ENCODE measurements at regions not wholly inside any gene's neighbourhood (a gene's known extent, or its start where the extent isn't known, plus 50 kb on each side); places are given as distances from the start of the nearest gene placed in this dataset.
A peak's percentile ranks its signal among the peaks of the same experiment; 100 is the strongest.

GRCh38 chr18:45448871-45449270 is 166.4 kb upstream of the SLC14A2 start:
- H3K36me3 ChIP-seq, result no peaks in the 10 kb centered on the region
- H3K4me1 ChIP-seq, result no peaks in the 10 kb centered on the region
- no peaks in the 10 kb centered on the region for H3K9me3 ChIP-seq
- no peak for DNase-seq
- no peak overlapping the region for H3K27ac ChIP-seq
- H3K4me3 ChIP-seq (replicated peaks in 1 of 3), result no peak overlapping the region
- no peaks in the 10 kb centered on the region for H3K27me3 ChIP-seq
- 96 to 98% methylated on average over 2 of the region's 2 CpGs for WGBS, 2 donors
- TF ChIP-seq POLR2A (IDR thresholded peaks at IDR 0.05), result no peak
- TF ChIP-seq, protein P1, sequence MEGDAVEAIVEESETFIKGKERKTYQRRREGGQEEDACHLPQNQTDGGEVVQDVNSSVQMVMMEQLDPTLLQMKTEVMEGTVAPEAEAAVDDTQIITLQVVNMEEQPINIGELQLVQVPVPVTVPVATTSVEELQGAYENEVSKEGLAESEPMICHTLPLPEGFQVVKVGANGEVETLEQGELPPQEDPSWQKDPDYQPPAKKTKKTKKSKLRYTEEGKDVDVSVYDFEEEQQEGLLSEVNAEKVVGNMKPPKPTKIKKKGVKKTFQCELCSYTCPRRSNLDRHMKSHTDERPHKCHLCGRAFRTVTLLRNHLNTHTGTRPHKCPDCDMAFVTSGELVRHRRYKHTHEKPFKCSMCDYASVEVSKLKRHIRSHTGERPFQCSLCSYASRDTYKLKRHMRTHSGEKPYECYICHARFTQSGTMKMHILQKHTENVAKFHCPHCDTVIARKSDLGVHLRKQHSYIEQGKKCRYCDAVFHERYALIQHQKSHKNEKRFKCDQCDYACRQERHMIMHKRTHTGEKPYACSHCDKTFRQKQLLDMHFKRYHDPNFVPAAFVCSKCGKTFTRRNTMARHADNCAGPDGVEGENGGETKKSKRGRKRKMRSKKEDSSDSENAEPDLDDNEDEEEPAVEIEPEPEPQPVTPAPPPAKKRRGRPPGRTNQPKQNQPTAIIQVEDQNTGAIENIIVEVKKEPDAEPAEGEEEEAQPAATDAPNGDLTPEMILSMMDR (IDR thresholded peaks at IDR 0.05), result no peak
- intact Hi-C loops (cut with DNase I), result no loop called here

DNA sequence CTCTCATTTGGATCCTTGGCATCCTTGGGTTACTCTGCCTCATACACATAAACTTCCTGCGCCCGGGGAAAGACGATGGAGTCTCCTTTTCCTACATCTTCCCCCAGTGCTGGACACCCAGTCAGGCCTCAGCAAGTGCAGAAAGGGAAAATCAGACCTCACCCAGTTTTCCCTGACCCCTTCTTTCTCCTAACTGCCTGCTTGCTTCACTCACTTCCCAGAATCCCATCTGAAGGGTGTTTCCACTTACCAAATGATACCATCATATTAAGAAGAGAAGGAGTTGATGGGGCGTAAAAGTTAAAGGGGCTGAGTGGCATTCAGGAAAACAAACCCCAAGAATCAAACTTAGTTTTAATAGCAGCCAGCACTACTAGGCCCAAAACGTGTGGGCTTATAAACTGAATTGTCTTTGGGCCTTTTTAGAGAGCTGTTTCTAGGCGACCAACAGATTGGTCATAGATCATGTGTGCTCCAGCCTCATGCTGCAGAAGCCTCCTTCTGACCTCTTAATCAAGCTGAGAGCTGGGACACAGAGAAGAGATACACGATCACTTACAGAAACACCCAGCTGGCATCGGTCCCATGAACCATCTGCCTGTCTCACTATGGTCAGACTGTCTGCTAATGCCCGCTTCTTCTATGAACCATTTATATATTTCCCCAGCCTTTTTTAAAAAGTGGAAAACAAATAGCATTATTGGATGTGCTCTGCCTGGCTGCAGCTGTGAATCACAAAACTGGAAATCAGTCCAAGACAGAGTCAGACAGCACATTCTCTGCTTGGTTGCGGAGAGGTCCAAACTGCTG is 165.7 kb upstream of the SLC14A2 start:
- Histone ChIP-seq H3K27me3 (no peaks in the 10 kb centered on the region), H3K36me3 (no peaks in the 10 kb centered on the region), H3K27ac (no peak overlapping the region), H3K4me3 (replicated peaks in 1 of 3) (no peak overlapping the region), H3K9me3 (no peaks in the 10 kb centered on the region), H3K4me1 (no peaks in the 10 kb centered on the region)
- no peak for TF ChIP-seq POLR2A (IDR thresholded peaks at IDR 0.05)
- TF ChIP-seq, protein P1 (IDR thresholded peaks at IDR 0.05), result no peak
- WGBS, 2 donors, result 67 to 68% methylated on average over 10 of the region's 10 CpGs
- intact Hi-C loops (cut with DNase I), result no loop called here
- peak; percentile 8 to 30 for DNase-seq

DNA sequence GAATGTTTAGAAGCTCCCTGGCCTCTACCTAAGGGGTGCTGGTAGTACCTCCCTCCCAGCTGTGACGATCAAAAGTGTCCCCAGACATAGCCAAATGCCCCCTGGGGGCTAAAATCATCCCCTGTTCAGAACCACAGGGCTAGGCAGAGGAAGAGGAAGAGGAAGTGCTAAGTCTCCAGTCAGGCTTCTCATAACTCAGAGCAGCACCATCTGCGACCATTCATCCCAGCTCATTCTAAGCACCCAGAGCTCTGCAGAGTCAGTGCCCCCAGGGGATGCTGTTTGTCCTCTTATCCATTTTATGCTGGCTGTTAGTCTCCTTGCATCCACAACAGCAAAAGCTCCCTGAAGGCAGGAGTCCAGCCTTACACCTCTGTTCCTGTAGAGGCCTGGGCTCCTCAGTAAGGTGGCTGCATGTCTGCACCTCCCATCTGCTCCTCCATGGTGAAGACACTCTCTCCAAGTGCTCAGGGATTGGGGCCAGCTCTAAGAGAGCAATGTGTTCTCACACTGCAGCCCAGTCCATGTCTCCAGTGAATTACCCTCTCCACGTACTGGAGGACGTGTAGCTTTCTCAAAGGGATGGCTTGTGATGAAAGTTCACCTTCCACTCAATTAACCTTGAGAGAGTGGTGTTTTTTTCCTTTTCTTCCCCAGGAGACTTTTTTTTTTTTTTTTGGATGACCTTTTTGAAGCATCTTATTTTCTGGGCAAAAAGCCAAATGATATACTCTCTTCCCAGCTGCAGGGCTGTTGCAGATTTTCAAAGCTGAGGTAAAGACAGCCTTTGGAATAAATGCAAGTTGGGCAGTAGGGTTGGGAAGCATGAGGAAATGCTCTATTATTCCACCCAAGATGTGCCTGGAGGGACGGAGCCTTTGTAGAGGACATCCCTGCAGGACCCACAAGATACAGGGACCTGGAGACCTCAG is 158.9 kb upstream of the SLC14A2 start:
- WGBS, 2 donors, result 41 to 70% methylated on average over 5 of the region's 5 CpGs
- no peaks in the 10 kb centered on the region for H3K4me1 ChIP-seq
- TF ChIP-seq, protein P1 (IDR thresholded peaks at IDR 0.05), result no peak
- no peak for TF ChIP-seq POLR2A (IDR thresholded peaks at IDR 0.05)
- intact Hi-C loops (cut with DNase I), result no loop called here
- no peak overlapping the region for H3K27ac ChIP-seq
- no peaks in the 10 kb centered on the region for H3K9me3 ChIP-seq
- H3K27me3 ChIP-seq, result no peaks in the 10 kb centered on the region
- DNase-seq, result no peak
- H3K4me3 ChIP-seq (replicated peaks in 1 of 3), result no peak overlapping the region
- H3K36me3 ChIP-seq, result no peaks in the 10 kb centered on the region

DNA sequence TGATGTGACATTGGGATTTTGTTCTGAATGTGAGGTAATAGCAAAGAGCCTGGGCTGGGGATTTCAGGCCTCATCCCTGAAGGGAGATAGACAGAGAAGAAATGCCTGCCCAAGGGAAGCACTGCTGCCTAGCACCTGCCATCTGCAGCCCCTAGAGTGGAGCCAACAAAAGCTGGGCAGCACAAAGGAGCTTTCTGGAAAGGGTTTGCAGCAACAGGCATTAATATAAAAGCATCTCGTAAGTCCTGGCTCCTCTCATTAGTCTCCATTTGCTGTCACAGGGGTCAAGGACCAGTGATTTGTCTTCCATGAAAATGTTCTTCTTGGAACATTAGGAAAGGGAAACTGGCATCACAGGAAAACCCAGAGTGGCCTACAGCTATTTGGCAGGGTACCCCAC is 157.2 kb upstream of the SLC14A2 start:
- Histone ChIP-seq H3K36me3 (no peaks in the 10 kb centered on the region), H3K27me3 (no peaks in the 10 kb centered on the region), H3K4me1 (no peaks in the 10 kb centered on the region), H3K9me3 (no peaks in the 10 kb centered on the region), H3K27ac (no peak overlapping the region), H3K4me3 (replicated peaks in 1 of 3) (no peak overlapping the region)
- 75 to 88% methylated on average over 1 of the region's 1 CpG for WGBS, 2 donors
- intact Hi-C loops (cut with DNase I), result no loop called here
- no peak for DNase-seq
- TF ChIP-seq, protein P1 (IDR thresholded peaks at IDR 0.05), result no peak
- TF ChIP-seq POLR2A (IDR thresholded peaks at IDR 0.05), result no peak

DNA sequence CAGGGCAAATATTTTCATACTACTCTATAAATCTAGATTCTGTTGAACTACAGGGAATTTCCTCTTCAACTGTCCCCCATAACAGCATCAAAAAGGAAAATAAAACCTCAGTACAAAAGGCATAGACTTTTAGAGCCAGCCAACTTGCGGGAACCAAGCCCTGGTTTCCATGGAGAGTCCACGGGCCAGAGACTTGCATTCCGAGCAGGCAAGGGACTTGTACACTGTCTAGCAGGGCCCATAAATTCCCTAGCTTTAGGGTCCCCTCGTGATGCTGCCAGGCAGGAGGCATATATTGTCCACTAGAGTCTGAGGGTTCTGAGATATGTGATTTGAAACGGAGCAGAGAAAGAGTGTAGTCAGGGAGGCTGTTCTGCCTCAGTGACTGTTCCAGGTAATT is 153.1 kb upstream of the SLC14A2 start:
- no peak for DNase-seq
- TF ChIP-seq, protein P1 (IDR thresholded peaks at IDR 0.05), result no peak
- no peak for TF ChIP-seq POLR2A (IDR thresholded peaks at IDR 0.05)
- no peak overlapping the region for H3K4me3 ChIP-seq (replicated peaks in 1 of 3)
- H3K27ac ChIP-seq, result no peak overlapping the region
- H3K36me3 ChIP-seq, result no peaks in the 10 kb centered on the region
- no peaks in the 10 kb centered on the region for H3K27me3 ChIP-seq
- 73 to 76% methylated on average over 5 of the region's 5 CpGs for WGBS, 2 donors
- intact Hi-C loops (cut with DNase I), result no loop called here
- no peaks in the 10 kb centered on the region for H3K9me3 ChIP-seq
- H3K4me1 ChIP-seq, result no peaks in the 10 kb centered on the region
